ENCODE measurements at regions not wholly inside any gene's neighbourhood (a gene's known extent, or its start where the extent isn't known, plus 50 kb on each side); places are given as distances from the start of the nearest gene placed in this dataset.

DNA sequence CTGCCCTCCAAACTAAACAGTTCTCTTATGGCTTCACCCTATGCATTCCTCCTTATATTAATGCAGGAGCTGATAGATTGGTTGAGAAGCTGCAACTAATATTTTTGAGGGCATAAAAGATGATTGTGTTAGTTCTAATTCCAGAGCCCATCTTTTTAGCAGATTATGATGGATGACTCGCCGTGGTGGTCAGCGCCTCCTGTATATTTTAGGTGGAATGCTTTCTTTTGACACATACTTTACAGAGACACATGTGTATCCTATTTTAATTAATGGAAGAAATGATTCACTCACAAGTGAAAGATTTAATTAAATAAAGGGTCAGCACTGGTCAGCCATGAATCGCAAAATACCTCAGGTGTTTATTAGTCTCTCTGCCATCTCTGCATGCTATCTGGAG lies 120.7 kb downstream of the TM2D1 start:
- Mint-ChIP-seq H3K27ac (no peak overlapping the region), H3K36me3 (ENCODE audit: low read depth) (no peaks in the 10 kb centered on the region), H3K9me3 (no peaks in the 10 kb centered on the region), H3K27me3 (peaks cover 9% of the 10 kb centered on the region), H3K4me3 (no peak overlapping the region), H3K4me1 (no peaks in the 10 kb centered on the region)
- POLR2A ChIA-PET = no interaction called here
- CTCF ChIA-PET = interaction anchor here (1.6 kb wide), 1 partner anchor 16 kb away, joined by 3 read pairs; no protein-coding TSS in a partner anchor
- no peak for DNase-seq

DNA sequence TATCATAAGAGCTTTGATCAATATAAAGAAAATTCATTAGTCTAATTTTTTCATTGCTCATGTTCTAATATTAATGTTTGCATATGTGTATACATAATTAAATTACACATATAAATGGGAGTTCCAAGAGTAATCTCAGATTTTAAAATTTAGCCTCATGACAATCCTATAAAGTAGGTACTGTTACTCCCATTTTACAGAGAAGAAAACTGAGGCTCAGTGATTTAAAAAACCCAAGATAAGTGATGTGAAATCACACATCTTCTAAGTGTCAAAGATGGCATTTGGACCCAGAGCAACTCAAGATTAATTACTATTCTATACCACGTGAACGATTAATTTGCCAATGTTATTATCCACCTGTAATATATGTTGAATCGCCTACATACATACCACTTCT lies 122.3 kb downstream of the TM2D1 start:
- ChIA-PET CTCF (no interaction called here), POLR2A (no interaction called here)

DNA sequence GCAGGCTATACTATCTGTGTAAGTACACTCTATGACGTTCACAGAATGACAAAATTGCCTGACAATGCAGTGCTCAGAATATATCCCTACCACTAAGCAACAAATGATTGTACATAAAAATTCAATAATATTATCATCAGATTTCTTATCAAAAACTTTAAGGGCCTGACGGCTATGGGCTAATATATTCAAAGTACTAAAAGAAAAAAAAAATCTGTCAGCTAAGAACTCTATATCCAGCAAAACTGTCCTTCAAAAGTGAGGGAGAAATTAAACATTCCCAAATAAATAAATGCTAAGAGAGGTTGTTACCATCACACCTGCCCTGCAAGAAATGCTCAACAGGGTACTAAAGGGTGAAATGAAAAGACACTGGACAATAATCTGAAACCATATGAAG lies 127.3 kb downstream of the TM2D1 start:
- Mint-ChIP-seq H3K9me3 (no peaks in the 10 kb centered on the region), H3K27me3 (peaks cover 6% of the 10 kb centered on the region)
- no peak for DNase-seq

More for the DNA sequence above, 122.3 kb downstream of the TM2D1 start:
- Mint-ChIP-seq H3K4me1 (no peaks in the 10 kb centered on the region), H3K9me3 (no peaks in the 10 kb centered on the region), H3K27ac (no peak overlapping the region), H3K27me3 (peaks cover 7% of the 10 kb centered on the region), H3K36me3 (ENCODE audit: low read depth) (no peaks in the 10 kb centered on the region), H3K4me3 (no peak overlapping the region)
- DNase-seq = no peak

DNA sequence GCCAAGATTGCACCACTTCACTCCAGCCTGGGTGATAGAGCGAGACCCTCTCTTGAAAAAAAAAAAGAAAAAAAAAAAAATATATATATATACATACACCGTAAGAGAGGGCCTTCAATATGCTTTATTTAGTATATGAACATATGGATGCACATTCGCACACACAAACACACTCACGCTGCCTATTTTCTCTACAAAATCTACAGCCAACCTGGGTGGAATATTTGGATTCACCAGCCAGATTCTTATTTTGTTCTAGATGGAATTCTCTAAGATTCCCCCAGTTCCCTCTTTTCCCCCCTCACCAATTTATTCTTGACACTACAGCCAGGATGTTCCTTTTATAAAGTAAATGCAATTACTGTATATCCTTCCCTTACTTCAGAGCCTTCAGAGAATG lies 131.6 kb downstream of the TM2D1 start:
- CTCF ChIA-PET = no interaction called here

More for the DNA sequence above, 127.3 kb downstream of the TM2D1 start:
- Mint-ChIP-seq H3K36me3 (ENCODE audit: low read depth) (no peaks in the 10 kb centered on the region), H3K4me3 (no peak overlapping the region), H3K4me1 (no peaks in the 10 kb centered on the region), H3K27ac (no peak overlapping the region)
- CTCF ChIA-PET = interaction anchor here (1.2 to 3.7 kb wide), 2 partner anchors 9 to 12 kb away, joined by 3 to 12 read pairs; no protein-coding TSS in a partner anchor
- POLR2A ChIA-PET = no interaction called here

DNA sequence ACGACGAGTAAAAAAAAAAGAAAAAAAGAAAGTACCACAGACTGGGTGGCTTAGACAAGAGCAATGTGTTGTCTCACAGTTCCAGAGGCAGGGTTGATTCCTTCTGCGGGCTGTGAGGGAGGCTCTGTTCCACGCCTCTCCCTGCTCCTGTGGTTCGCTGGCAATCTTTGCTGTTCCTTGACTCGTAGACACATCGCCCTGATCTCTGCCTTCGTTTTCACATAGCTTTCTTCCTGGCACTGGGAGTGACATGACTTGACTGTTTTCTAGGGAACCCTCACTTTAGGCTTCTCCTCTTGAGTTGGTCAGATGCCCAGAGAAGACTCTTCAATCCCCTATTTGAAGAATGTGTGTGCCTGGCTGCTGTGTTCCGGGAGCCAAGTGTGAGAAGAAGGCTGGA lies 133.6 kb downstream of the TM2D1 start:
- Mint-ChIP-seq H3K36me3 (ENCODE audit: low read depth) (no peaks in the 10 kb centered on the region), H3K9me3 (no peaks in the 10 kb centered on the region), H3K27me3 (peaks cover 7% of the 10 kb centered on the region), H3K4me3 (no peak overlapping the region), H3K4me1 (no peaks in the 10 kb centered on the region), H3K27ac (no peak overlapping the region)
- POLR2A ChIA-PET = no interaction called here
- no peak for DNase-seq
- CTCF ChIA-PET = no interaction called here

More for the DNA sequence above, 131.6 kb downstream of the TM2D1 start:
- no peak overlapping the region for H3K4me3 Mint-ChIP-seq
- no peak overlapping the region for H3K27ac Mint-ChIP-seq
- no peak for DNase-seq
- H3K9me3 Mint-ChIP-seq = no peaks in the 10 kb centered on the region
- H3K4me1 Mint-ChIP-seq = no peaks in the 10 kb centered on the region
- POLR2A ChIA-PET = no interaction called here
- H3K36me3 Mint-ChIP-seq (ENCODE audit: low read depth) = no peaks in the 10 kb centered on the region
- H3K27me3 Mint-ChIP-seq = no peaks in the 10 kb centered on the region

DNA sequence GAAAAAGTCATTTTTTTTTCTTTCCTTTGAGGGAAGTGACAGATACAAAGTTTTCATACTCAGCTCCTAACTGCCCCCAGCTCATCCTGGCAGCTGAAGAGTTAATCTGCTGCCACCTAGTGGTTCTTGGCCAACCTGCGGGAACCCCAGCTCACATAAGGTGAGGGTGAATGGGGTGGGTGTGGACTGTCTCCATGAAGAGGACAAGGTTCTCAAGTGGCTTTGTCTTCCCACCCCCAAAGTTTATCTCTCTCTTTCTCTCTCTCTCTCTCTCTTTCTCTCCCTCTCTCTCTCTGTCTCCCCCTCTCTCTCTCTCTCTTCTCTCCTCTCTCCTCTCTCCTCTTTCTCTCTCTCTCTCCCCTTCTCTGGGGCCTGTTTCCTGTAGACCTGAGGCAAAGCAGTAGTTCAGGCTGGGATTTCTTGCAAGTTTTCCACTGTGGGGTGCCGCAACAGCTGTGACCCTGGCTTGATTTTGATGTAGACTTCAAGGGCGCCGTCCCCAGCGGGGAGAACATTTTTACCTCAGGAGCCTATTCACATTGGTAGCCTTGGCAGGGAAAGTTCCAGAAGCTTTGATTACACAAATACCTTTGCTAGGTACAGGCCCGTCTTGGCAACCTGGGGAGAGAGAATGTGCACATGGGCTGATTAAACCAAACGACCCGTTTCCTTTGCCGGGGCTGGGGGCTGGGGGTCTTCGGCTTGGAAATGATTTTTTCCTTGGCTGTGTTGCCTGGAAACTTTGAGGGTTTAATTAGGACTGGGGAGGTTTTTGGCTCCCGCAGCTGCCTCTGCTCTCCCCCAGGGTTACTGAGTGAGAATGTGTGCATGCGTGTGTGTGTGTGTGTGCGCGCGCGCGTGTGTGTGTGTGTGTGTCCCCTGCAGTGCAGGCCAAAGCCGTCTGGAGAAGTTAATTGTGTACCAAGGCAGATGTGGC lies 135.9 kb downstream of the TM2D1 start:
- peak; percentile 73 for DNase-seq
- no peaks in the 10 kb centered on the region for H3K4me1 Mint-ChIP-seq
- peaks cover 13% of the 10 kb centered on the region for H3K27me3 Mint-ChIP-seq
- no peaks in the 10 kb centered on the region for H3K36me3 Mint-ChIP-seq (ENCODE audit: low read depth)
- no peak overlapping the region for H3K4me3 Mint-ChIP-seq
- CTCF ChIA-PET = interaction anchor here (0.6 to 1.8 kb wide), 5 partner anchors 8 to 539 kb away, joined by 3 to 8 read pairs (median 3); no protein-coding TSS in a partner anchor
- H3K9me3 Mint-ChIP-seq = no peaks in the 10 kb centered on the region
- POLR2A ChIA-PET = no interaction called here
- H3K27ac Mint-ChIP-seq = no peak overlapping the region

DNA sequence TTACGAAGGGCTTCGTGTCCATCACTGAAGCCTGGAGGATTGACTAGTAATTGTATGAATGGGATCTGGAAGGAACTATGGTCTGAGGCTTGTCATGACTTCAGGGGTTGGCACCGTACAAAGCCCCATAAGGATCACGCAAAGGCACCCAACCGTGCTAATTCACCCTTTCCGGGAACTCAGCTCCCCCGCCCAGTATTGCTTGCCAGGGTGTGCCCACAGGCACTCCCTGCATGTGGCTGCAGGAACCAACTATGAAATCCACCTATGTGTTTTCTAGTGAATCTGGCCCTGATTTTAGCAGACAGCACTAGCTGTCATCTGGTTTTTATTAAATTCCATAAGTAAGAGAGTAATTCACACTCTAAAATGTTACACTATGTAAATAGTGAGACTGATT lies 139.2 kb downstream of the TM2D1 start:
- POLR2A ChIA-PET = no interaction called here
- CTCF ChIA-PET = interaction anchor here (3.3 kb wide), 1 partner anchor 10 kb away, joined by 12 read pairs; no protein-coding TSS in a partner anchor

DNA sequence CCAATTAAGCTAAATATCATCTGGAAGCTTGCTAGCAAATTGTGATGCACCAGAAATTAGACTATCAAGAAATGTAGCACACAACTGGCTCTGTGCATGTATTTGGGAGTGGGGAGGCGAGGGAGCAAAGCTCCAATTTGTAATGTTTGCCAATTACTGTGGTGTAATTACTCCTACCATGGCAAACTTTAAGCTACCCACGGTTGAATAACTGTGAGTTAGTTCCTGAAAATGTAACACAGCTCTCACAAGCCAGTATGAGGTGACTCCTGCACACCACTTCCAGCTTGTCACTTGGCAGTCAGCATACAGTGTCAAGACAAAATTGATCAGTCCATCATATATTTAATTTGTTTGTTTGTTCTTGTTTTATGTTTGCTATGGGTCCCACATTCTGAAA lies 141.2 kb downstream of the TM2D1 start:
- peaks cover 28% of the 10 kb centered on the region for H3K27me3 Mint-ChIP-seq
- ChIA-PET POLR2A (interaction anchor here (0.6 kb wide), 1 partner anchor 200 kb away, joined by 5 read pairs; no protein-coding TSS in a partner anchor), CTCF (interaction anchor here (1.1 to 3.3 kb wide), 3 partner anchors 12 to 280 kb away, joined by 3 to 12 read pairs (median 3); no protein-coding TSS in a partner anchor)
- no peak overlapping the region for H3K27ac Mint-ChIP-seq
- no peaks in the 10 kb centered on the region for H3K4me1 Mint-ChIP-seq
- H3K4me3 Mint-ChIP-seq = no peak overlapping the region
- no peaks in the 10 kb centered on the region for H3K9me3 Mint-ChIP-seq
- no peaks in the 10 kb centered on the region for H3K36me3 Mint-ChIP-seq (ENCODE audit: low read depth)
- DNase-seq = no peak

More for the DNA sequence above, 139.2 kb downstream of the TM2D1 start:
- DNase-seq = no peak
- Mint-ChIP-seq H3K27ac (no peak overlapping the region), H3K36me3 (ENCODE audit: low read depth) (no peaks in the 10 kb centered on the region), H3K27me3 (peaks cover 23% of the 10 kb centered on the region), H3K4me1 (no peaks in the 10 kb centered on the region), H3K4me3 (no peak overlapping the region), H3K9me3 (no peaks in the 10 kb centered on the region)

DNA sequence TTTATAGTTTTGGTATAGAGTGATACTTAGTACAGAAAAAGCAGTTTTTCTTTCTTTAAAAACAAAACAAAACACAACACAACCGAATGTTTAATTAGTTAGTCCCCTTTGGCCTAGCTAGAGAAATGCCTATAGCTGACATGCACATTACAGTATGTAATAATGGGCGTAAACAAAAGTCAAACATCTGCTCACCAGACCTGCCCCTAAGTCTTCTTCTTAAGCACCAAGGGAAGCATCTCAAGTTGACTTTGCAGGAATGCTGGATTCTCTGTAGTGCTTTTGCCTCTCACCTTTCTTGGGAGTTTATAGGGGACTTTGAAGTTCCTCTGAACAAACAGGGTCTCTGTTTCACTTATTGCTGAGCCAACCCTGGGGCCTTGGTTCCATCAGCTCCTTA lies 143.7 kb downstream of the TM2D1 start:
- Mint-ChIP-seq H3K4me1 (no peaks in the 10 kb centered on the region), H3K27me3 (peaks cover 29% of the 10 kb centered on the region), H3K9me3 (no peaks in the 10 kb centered on the region), H3K4me3 (no peak overlapping the region), H3K36me3 (ENCODE audit: low read depth) (no peaks in the 10 kb centered on the region), H3K27ac (no peak overlapping the region)
- ChIA-PET POLR2A (no interaction called here), CTCF (no interaction called here)
- no peak for DNase-seq

DNA sequence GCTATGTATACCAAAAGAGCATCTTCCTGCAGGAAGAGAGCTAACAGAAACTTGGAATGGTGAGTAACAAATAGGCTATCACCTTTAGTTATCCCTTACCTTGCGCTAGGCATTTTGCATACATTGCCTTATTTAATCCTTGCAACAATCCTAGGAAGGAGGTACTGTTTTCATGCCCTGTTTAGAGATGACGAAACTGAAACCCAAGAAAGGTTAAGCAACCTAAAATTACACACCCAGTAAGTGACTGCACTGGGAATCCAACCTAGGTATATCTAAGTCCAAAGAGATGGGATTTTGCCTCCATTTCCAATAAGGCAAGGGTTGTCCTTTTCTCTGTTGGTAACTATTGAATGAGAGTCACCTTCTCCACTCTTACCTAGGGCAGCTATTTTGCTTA lies 144.5 kb downstream of the TM2D1 start:
- Mint-ChIP-seq H3K9me3 (no peaks in the 10 kb centered on the region), H3K27ac (no peak overlapping the region), H3K27me3 (peaks cover 33% of the 10 kb centered on the region), H3K4me1 (no peaks in the 10 kb centered on the region), H3K36me3 (ENCODE audit: low read depth) (no peaks in the 10 kb centered on the region), H3K4me3 (no peak overlapping the region)
- POLR2A ChIA-PET = no interaction called here
- DNase-seq = no peak
- CTCF ChIA-PET = no interaction called here

DNA sequence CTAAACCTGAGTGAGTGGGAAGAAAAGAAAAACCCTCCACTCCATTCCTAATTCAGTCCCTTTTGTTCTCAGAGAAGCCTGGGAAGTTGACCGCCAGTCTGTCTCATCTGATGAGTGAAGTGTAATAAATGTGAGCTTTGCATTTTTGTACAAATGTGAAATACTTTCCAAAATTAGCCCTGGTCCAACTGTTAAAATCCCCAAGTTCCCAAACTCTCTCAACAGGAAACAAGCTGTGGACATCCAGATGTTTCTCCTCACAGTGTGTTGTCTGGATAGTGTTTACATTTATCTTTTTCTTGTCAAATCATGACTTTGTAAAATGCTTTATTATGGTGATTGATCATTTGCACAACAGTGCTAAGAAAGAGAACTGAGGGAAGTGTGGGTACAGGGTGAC lies 145.1 kb downstream of the TM2D1 start:
- DNase-seq = no peak
- Mint-ChIP-seq H3K36me3 (ENCODE audit: low read depth) (no peaks in the 10 kb centered on the region), H3K9me3 (no peaks in the 10 kb centered on the region), H3K4me1 (no peaks in the 10 kb centered on the region), H3K4me3 (no peak overlapping the region), H3K27me3 (peaks cover 38% of the 10 kb centered on the region), H3K27ac (no peak overlapping the region)
- POLR2A ChIA-PET = no interaction called here
- CTCF ChIA-PET = no interaction called here

DNA sequence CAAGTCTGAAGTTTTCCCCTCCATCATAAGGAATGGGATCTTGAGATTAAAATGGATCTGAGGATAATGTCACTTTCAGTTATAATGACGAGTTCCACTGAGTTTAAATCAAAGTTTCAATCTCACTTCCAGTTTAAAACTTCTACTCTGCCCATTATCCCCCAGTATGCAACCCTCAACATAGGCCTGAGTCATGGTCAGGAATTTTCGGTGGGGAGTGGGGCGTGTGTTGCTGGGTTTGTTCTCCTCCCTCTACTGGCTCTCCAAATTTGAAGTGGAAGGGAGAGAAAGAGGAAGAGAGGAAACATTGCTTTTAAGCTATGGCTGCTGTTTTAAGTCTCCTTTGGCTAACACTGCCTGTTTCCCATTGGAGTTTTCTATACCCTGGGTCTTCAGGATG lies 152.9 kb downstream of the TM2D1 start:
- Mint-ChIP-seq H3K27ac (no peak overlapping the region), H3K4me1 (no peaks in the 10 kb centered on the region), H3K4me3 (no peak overlapping the region), H3K9me3 (no peaks in the 10 kb centered on the region), H3K36me3 (ENCODE audit: low read depth) (no peaks in the 10 kb centered on the region), H3K27me3 (peaks cover 19% of the 10 kb centered on the region)
- DNase-seq = no peak
- POLR2A ChIA-PET = no interaction called here
- CTCF ChIA-PET = interaction anchor here (0.5 kb wide), 1 partner anchor 452 kb away, joined by 3 read pairs; no protein-coding TSS in a partner anchor

DNA sequence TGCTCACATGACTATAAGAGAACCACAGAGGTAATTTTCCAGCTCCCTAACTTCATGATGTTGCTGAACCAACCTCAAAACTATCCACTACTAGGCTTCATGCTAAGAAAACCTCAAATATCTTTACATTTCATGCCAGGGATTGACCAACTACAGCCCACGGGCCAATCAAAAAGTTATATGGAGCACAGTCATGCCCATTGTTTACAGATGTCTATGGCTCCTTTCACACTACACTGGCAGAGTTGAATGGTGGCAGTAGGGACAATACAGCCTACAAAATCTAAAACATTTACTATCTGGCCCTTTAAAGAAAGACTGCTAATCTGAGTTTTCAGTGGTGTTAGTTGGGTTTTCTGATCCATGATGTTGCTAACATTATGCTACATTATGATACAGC lies 154.8 kb downstream of the TM2D1 start:
- POLR2A ChIA-PET = no interaction called here
- H3K36me3 Mint-ChIP-seq (ENCODE audit: low read depth) = no peaks in the 10 kb centered on the region
- H3K4me1 Mint-ChIP-seq = no peaks in the 10 kb centered on the region
- peaks cover 5% of the 10 kb centered on the region for H3K9me3 Mint-ChIP-seq
- no peak overlapping the region for H3K4me3 Mint-ChIP-seq
- no peak for DNase-seq
- peaks cover 4% of the 10 kb centered on the region for H3K27me3 Mint-ChIP-seq
- H3K27ac Mint-ChIP-seq = no peak overlapping the region
- CTCF ChIA-PET = interaction anchor here (1.0 kb wide), 1 partner anchor 35 kb away, joined by 5 read pairs; no protein-coding TSS in a partner anchor

DNA sequence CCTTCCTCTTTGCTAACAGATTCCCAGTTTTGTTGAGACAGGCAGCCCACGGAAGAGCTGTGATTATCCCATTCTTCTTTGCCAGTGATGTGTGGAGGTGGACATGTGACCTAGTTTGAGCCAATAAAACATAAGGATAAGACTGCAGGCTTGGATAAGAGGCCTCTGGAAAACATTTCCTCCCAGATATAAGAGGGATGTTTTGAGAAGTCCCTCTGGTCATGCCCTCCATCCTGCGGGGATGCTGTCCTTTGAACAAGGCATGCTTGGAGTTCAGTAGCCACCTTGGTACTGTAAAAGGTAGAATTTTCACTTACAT lies 155.7 kb downstream of the TM2D1 start:
- Mint-ChIP-seq H3K27me3 (no peaks in the 10 kb centered on the region), H3K36me3 (ENCODE audit: low read depth) (no peaks in the 10 kb centered on the region), H3K4me3 (no peak overlapping the region), H3K4me1 (no peaks in the 10 kb centered on the region), H3K27ac (no peak overlapping the region), H3K9me3 (peaks cover 9% of the 10 kb centered on the region)
- CTCF ChIA-PET = no interaction called here
- POLR2A ChIA-PET = no interaction called here
- no peak for DNase-seq
